SHP77 treated with DMSO at 0.1 percent for 48 hours (cell line): ENCODE measurements at regions not wholly inside any gene's neighbourhood (a gene's known extent, or its start where the extent isn't known, plus 50 kb on each side); places are given as distances from the start of the nearest gene placed in this dataset.
A peak's percentile ranks its signal among the peaks of the same experiment; 100 is the strongest.

Experiments
- DNase-seq: peaks from one replicate; lab custom pipeline; 2025; lab: John Stamatoyannopoulos, UW

DNA sequence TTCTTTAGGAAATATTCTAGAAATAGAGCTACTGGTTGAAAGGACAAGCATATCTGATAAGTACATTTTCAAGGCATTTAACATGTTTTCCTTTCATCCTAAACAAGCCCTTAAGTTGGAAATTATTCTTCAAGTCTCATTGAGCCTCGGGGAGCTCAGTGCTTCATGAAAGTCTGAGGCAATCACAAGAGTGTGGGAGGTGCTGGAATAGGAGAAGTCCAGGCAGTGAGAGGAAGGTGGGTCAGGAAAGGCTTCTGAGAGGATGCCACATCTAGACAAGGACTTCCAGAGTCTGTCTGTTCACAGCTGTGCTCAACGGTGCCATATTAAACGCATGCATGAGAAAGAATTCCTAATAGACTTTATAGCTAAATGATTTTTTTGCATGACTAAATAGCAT, 69.8 kb downstream of the CD83 start:
- DNase-seq = no peak

GRCh38 chr6:14189074-14189473, 71.5 kb downstream of the CD83 start:
- no peak for DNase-seq

DNA sequence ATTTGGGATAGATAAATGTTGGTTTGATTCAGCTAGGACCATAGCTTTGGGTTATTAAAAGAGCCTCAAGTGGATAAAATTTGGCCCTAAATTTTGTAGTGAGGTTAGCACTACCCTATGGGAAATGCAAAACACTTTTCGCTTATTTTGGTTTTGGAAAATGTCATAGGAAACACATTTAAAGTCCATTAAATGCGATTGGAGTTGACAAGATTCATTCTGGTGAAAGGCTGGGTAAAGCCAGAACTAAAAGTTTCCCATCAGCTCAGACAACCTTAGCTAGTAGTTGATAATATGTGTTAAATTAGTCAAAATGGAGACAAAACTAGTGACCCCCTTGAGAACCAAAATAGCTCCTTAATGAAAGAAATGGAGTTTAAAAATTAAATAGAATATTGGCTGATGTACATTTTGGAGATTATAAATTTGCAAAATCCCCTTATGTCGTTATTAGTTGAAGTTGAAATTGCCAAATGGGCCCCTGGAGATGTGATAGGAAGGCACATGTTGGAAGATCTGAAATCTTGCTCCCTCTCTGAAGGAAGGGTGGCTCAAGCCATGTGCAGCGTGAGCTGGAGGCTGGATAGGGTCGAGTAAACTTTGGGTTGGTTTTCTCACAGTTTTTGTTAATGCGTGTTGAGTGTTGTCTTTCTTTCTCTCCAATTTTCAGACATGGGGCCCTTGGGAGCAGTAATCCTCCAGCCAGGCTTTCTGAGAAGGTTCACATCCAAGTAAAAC, 72.8 kb downstream of the CD83 start:
- DNase-seq = no peak

DNA sequence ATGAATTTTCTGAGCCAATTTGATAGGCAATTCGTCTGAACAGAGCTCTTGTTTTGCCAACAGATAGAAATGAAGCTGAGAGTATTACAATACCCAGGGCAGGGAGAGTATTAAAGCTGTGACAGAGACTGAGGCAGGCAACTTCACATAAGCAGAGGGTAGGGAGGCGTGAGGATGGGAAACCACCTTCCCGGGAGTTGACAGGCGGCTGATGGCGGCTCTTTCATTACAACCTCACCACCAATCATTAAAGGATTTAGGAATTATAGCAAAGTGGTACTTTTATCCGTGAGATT, 73.3 kb downstream of the CD83 start:
- no peak for DNase-seq

DNA sequence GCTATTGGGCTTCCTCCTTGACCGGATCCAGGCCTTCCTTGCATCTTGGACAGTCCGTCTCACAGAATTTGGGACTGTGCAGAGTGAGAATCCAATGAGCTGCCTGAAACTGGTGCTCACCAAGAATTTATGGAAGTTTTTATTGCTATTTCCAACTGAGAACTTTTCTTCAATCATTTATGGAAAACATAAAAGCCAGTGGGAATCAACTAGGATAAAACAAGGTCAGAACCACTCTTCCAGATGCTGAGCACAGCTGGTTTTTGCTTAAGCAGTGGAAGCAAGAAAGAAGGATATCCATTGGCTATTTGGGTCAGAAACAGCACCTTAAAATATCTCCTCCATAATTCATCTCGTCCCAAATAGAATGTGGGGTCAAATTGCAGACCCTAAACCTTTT, 74.2 kb downstream of the CD83 start:
- DNase-seq = no peak

DNA sequence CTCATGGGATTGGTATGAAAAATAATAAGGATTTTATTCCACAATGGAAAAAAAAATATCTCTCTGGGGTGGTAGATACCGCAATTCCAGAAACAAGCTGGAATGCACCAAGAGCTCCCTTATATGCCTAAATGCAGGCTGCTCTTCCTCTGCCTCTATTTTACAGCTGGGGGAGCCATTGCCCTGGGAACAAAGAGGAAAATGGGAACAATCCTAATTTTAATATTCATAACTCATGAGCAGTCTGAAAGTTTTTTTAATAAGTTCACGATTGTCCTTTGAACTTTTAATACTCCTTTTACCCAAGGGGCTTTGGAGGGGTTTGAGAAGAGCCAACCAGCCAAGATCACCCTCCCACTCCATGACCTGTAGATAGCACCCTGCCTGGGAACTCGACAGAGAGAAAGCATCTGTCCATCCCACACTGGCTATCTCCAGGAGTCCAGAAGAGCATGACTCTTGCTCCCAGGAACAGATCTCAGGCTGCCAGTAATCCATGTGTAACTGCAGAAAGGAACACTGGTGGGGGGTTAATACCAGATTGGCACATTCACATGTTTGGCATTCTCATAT, 74.7 kb downstream of the CD83 start:
- no peak for DNase-seq

- no peak for DNase-seq
These were observed 76.0 kb downstream of the CD83 start for GRCh38 chr6:14193524-14193923.

DNA sequence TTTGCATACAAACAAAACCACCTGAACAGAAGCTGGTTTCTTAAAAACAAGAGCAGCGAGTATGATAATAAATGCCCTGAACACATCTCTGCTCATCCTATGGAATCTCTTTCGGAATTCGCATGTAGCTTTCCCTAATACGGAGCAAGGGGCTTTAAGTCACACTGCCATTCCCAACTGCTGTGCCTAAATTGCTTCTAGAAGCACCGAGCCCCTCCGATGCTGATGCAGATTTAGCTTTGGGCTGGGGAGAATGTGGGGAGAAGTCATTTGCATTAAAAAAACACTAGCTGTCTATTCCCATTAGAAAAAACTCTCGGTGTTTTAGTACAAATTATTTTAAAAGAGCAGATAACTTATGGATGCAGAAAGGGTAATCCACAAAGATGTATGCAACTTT, 76.9 kb downstream of the CD83 start:
- no peak for DNase-seq

GRCh38 chr6:14194976-14195375, 77.4 kb downstream of the CD83 start:
- DNase-seq = no peak

DNA sequence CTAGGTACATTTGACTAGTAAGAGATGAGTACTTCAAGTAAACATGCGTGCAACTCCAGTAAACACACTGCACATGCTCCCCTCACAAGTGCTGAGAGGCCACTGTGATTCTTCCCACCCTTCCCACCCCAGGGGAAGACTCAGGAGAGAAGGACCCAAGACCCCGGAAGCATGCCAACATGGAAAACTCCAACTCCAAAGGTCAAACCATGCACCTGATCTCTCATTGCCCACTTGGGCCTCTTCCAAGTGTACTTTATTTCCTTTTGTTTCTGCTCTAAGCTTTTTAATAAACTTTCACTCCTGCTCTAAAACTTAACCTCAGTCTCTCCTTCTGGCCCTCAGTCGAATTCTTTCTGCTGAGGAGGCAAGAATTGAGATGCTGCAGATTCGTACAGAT, 78.5 kb downstream of the CD83 start:
- DNase-seq = no peak

DNA sequence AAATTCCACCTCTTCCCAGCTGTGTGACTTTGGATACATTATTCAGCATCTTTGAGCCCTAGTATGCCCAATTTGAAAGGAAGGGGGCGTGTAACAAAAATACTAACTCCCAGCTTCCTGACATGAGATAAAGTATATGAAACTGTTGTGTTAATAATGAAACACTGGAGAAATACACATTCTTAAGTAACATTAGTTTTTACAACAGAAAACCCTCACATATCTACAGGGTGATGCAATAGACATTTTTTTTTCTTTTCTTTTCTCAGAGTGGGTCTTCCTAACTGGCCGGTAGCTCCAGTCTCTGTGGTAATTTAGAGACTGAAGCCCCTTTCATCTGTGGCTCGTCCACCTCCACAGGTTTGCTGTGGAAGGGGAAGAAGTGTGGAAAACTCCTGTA, 79.5 kb downstream of the CD83 start:
- DNase-seq = no peak

DNA sequence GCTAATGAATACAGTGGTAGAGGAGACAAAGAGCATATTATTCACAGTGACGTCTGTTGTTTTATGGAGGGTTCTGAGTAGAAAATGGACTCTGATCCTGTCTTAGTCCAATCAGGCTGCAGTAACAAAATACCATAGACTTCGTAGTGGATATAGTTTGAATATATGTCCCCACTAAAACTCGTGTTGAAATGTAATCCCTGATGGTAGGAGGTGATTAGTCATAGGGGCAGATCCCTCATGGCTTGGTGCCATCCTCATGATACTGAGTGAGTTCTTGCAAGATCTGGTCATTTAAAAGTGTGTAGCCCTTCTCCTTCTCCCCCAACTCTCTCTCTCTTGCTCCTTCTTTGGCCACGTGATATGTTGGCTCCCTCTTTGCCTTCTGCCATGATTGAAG, 82.5 kb downstream of the CD83 start:
- no peak for DNase-seq

GRCh38 chr6:14202947-14203346, 85.4 kb downstream of the CD83 start:
- no peak for DNase-seq

DNA sequence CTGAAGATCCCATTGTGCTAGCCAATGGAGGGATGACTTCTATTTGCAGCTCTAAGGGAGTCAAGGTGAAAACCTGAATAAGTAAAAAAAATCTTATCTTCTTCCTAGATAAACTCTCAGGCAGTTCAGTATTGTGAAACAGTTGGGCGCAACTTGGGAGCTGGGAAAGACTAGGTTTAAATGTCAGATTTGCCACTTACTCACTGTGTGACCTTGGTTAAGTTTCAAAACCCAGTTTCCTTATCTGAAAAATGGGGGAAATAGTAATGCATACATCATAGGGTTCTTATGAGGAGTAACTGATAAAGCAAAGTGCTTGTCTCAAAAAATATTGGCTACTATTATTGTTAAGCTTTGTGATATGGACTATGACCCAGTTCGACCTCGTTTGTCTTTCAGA, 88.8 kb downstream of the CD83 start:
- no peak for DNase-seq

DNA sequence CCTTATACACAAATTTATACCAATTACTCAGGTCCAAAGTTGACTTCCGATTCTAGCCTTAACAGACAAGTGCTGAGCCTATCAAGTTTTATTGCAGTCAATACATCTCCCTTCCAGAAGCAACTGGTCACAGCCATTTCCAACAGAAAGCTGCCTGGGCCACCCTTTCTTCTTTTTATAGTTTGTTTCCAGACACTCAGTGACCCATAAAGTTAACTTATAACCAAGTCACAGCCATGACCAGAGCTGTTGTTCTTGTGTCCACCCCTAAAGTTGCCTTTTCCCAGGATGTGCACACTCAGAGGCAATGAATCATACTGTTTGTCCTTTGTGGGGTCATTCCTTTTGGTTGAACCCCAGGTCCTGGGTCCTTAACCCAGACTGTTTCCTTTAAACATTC, 89.9 kb downstream of the CD83 start:
- DNase-seq = no peak

DNA sequence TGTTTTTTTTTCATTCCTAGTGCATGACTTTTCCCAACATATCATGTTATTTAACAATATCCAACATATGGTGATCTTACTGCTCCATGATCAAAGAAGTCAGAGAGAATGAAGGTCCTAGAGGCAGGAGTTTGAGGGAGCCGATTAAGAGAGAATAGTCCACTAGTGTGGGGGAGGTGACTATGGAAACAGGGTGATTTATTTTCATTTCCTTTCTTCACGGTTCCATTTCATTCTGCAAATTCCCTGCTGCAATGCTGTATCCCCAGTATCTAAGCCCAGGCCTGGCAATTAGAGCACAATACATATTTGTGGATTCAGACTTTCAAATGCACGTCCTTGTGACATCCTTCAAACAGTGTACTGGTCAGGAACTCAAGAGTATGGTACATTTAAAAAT, 91.4 kb downstream of the CD83 start:
- DNase-seq = no peak

DNA sequence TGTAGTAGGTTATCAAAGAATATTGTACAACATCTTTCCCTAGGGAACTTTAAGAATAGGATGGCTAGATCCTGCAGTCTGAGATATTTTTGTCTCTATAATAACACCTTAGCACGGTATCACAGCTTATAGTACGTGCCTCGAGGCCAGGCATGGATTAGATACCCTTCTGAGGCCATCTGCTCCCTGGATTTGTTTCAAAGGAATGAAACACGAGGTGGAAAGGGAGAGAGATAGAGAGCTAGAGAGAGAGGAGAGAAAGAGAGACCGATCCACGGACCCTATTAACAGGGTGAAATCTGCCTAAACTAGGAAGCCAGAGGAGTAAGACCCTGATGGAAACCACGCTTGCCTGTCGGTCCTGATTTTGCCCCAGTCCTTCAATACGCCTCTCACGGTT, 92.5 kb downstream of the CD83 start:
- DNase-seq = no peak

DNA sequence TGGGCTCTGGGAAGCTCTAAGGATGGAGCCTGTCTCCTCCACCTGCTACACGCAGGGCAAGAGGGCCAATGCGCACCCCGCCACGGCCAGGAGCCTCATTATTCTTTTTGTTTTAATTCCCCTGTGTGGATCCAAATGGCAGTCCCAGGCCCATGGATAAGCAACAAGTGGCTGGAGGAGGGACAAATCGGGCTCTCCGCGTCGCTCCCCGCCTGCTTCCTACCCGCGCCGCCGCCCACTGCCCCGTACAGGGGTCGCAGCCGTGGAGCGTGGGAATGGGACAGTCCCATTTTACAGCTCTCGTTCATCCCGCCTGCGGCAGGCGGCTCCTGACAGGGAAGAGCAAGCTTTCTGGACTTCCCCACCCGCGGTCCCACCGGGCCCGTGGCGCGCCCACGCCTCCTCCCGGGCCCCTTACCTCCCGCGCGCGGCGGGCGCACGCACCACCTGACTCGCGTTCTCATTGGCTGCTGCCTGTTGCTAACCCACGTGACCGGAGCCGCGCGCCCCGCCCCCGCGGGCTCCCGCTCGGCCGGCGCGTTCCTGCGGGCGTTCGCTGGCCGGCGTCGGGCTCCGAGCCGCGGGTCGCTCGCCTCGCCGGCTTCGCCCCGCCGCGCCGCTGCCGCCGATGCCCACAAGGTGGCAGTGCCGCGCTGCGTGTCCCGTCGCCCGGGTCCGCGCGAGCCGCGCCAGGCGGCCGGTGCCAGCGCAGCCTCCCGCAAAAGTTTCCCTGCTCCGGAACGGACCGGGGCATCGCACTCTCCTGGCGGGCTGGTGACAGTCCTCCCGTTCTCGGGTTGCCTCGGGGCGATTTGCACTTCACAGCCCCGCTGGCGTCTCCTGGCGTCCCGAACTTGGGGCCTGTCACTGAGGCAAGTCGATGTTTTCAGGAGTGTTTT, 93.3 kb downstream of the CD83 start:
- peak; percentile 57 for DNase-seq

GRCh38 chr6:14211562-14211942, 94.0 kb downstream of the CD83 start:
- no peak for DNase-seq

DNA sequence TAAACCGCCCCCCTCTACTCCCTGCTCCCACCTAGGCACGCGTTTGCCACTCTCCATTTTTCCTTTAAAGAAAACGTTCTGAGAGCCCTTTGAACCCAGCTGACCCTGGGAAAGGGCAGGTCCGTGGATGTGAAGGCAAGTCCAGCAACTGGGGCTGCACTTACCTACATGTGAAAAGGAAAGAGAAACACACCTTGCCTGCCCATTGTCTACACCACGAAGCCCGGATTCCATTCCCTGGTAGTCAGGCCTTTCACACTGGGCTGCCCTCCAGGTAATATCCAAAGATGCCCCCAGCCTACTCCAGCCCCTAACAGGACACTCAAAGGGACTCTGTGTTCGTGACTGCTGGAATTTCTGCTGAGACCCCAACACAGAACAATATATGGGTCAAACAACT, 94.4 kb downstream of the CD83 start:
- no peak for DNase-seq

DNA sequence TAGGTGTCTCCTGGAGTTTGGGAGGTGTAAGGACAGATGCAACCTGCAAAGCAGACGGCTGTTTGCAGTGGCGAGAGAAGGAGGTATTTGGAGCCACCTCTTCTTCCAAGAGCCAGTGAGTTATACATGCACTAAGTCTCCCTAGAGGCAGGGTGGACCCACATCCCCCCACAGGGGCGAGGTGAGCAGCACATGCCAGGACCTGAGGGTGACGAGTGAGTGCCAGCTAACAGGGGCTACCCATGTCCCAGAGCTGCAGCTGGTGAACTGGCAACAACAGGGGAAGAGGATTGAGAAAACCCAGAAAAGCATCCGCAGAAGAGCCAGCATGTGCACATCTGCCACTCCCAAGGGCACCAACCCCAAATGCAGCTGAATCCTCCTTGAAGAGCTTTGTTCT, 95.1 kb downstream of the CD83 start:
- no peak for DNase-seq

DNA sequence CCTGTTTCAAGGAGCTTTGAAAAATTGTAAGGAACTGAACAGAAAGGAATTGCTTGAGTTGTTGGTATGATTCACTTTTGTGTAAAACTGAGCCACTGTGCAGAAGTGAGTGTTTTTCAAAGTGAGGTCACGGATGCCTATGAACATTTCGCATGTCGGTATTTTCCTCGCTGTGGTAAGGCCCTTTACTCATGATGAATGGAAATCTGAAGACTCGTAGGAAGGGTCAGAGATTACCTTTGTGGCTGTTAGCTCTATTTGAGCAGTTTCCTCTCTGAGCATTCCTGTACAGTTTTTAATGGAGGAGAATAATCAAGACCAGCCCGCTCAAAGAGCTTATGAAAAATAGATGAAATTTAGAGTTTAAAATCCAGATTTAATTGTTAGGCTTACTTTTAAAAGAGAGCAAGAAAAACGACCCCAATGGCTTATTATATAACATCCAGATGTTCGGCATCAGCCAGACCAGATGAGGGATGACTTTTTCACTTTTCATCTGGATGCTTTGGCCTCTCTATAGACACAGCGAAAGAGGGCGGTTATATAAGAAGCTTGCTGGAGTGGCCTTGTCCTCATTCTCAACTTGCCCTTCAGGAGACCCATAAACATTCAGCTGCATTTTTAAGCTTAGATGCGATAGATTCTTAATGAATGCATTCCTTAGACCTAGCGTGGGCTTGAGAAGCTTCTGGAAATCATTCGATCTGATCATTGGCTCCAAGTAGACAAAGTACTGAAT, 99.5 kb downstream of the CD83 start:
- no peak for DNase-seq
